ENCODE measurements at regions not wholly inside any gene's neighbourhood (a gene's known extent, or its start where the extent isn't known, plus 50 kb on each side); places are given as distances from the start of the nearest gene placed in this dataset.

DNA sequence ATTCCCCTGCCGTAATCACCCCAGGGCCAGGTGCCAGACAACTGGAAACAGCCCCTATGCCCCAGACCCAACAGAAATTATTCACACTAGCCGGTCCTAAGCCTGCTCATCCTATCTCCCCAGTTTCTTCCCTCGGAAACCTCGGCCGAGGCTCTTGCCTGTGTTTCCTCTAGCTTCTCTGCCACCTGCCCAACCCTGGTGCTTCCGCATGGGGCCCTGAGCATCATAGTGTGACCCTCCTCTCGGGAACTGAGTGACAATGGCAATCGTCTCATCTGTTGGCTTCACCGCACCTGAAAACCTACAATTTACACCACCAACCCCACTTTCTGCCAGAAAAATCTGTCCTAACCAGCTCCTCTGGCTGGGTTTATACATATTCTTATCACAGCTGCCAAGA, 257.3 kb downstream of the SOD2 start:
- TF ChIP-seq YY1 (IDR thresholded peaks at IDR 0.05; ENCODE audit: insufficient read depth, insufficient read length), result no peak
- Histone ChIP-seq H3K36me3 (ENCODE audit: insufficient read depth, insufficient read length, low read length) (no peaks in the 10 kb centered on the region), H3K9ac (ENCODE audit: insufficient read length, low read depth) (no peak overlapping the region), H3K27me3 (ENCODE audit: insufficient read depth, insufficient read length) (no peaks in the 10 kb centered on the region), H3K4me3 (ENCODE audit: insufficient read length, low read depth) (no peak overlapping the region), H3K9me3 (ENCODE audit: insufficient read depth, low read length) (peaks cover 17% of the 10 kb centered on the region), H3K4me1 (ENCODE audit: insufficient read depth, insufficient read length) (no peaks in the 10 kb centered on the region)
- DNase-seq (ENCODE audit: low read depth, low spot score), result no peak

DNA sequence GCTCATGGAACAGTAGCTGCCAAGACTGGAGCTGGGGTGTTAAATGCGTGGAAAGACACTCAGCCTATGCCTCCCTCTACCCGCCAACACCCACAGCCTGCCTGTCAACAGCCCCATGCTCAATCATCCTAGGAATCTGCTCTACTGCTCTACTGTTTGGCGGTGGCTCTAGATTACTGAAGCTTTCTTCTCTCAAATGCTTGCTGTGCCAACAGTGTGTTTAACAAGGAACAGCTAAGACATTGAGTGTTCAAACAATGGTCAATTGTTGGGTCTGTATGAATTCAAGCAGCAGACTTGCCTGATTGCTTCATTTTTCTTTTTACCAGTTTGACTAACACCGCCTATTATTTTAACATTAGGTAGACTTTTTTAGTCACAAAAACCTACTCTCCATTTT, 258.6 kb downstream of the SOD2 start:
- Histone ChIP-seq H3K36me3 (ENCODE audit: insufficient read depth, insufficient read length, low read length) (no peaks in the 10 kb centered on the region), H3K9ac (ENCODE audit: insufficient read length, low read depth) (no peak overlapping the region), H3K27me3 (ENCODE audit: insufficient read depth, insufficient read length) (no peaks in the 10 kb centered on the region), H3K9me3 (ENCODE audit: insufficient read depth, low read length) (peaks cover 17% of the 10 kb centered on the region), H3K4me1 (ENCODE audit: insufficient read depth, insufficient read length) (no peaks in the 10 kb centered on the region), H3K4me3 (ENCODE audit: insufficient read length, low read depth) (no peak overlapping the region)
- no peak for DNase-seq (ENCODE audit: low read depth, low spot score)
- TF ChIP-seq SUZ12 (IDR thresholded peaks at IDR 0.05; ENCODE audit: extremely low read depth, insufficient read depth, insufficient read length), result no peak
- TF ChIP-seq YY1 (IDR thresholded peaks at IDR 0.05; ENCODE audit: insufficient read depth, insufficient read length), result no peak
- no peak for TF ChIP-seq ZNF274 (IDR thresholded peaks at IDR 0.05; ENCODE audit: low read depth, low read length)

DNA sequence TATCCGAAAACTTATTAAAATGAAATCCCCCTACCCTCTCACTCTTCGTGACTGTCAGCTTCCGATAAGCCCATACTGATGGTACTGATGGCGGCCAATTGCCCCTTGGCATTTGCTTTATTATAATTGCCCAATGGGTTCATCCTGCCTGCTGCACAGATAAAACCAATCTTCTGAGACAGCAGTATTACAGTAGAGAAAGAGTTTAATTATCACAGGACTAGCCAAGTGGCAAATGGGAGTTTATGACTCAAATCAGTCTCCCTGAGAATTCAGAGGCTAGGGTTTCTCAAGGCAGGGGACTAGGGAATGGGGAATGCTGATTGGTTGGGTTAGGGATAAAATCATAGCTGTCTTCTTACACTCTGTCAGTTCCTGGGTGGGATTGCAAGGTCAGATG, 259.5 kb downstream of the SOD2 start:
- no peaks in the 10 kb centered on the region for H3K4me1 ChIP-seq (ENCODE audit: insufficient read depth, insufficient read length)
- no peak overlapping the region for H3K9ac ChIP-seq (ENCODE audit: insufficient read length, low read depth)
- H3K9me3 ChIP-seq (ENCODE audit: insufficient read depth, low read length), result peaks cover 17% of the 10 kb centered on the region
- TF ChIP-seq YY1 (IDR thresholded peaks at IDR 0.05; ENCODE audit: insufficient read depth, insufficient read length) (no peak), ZNF274 (IDR thresholded peaks at IDR 0.05; ENCODE audit: low read depth, low read length) (no peak), SUZ12 (IDR thresholded peaks at IDR 0.05; ENCODE audit: extremely low read depth, insufficient read depth, insufficient read length) (no peak)
- no peaks in the 10 kb centered on the region for H3K27me3 ChIP-seq (ENCODE audit: insufficient read depth, insufficient read length)
- no peaks in the 10 kb centered on the region for H3K36me3 ChIP-seq (ENCODE audit: insufficient read depth, insufficient read length, low read length)
- DNase-seq (ENCODE audit: low read depth, low spot score), result no peak
- H3K4me3 ChIP-seq (ENCODE audit: insufficient read length, low read depth), result no peak overlapping the region

DNA sequence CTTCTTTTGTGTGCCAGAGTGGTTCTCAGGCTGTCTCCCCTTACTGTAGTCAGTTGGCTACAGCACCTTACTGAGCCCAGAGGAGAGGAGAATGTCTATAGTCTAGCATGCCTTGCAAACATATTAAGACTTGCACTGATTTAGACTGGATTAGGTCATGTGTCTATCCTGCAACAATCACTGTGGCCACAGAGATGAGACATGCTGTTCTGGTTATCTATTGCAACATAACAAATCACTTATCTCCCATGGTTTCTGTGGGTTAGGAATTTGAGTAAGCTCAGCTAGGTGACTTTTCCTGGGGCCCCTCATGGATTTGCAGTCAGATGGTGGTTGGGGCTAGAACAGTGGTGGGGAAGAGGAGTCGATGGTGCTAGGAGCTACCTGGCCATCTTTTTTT, 261.3 kb downstream of the SOD2 start:
- H3K4me1 ChIP-seq (ENCODE audit: insufficient read depth, insufficient read length), result no peaks in the 10 kb centered on the region
- H3K4me3 ChIP-seq (ENCODE audit: insufficient read length, low read depth), result no peak overlapping the region
- H3K27me3 ChIP-seq (ENCODE audit: insufficient read depth, insufficient read length), result no peaks in the 10 kb centered on the region
- TF ChIP-seq SUZ12 (IDR thresholded peaks at IDR 0.05; ENCODE audit: extremely low read depth, insufficient read depth, insufficient read length), result no peak
- TF ChIP-seq YY1 (IDR thresholded peaks at IDR 0.05; ENCODE audit: insufficient read depth, insufficient read length), result no peak
- no peak for TF ChIP-seq ZNF274 (IDR thresholded peaks at IDR 0.05; ENCODE audit: low read depth, low read length)
- H3K36me3 ChIP-seq (ENCODE audit: insufficient read depth, insufficient read length, low read length), result no peaks in the 10 kb centered on the region
- no peak overlapping the region for H3K9ac ChIP-seq (ENCODE audit: insufficient read length, low read depth)
- DNase-seq (ENCODE audit: low read depth, low spot score), result no peak
- peaks cover 17% of the 10 kb centered on the region for H3K9me3 ChIP-seq (ENCODE audit: insufficient read depth, low read length)

DNA sequence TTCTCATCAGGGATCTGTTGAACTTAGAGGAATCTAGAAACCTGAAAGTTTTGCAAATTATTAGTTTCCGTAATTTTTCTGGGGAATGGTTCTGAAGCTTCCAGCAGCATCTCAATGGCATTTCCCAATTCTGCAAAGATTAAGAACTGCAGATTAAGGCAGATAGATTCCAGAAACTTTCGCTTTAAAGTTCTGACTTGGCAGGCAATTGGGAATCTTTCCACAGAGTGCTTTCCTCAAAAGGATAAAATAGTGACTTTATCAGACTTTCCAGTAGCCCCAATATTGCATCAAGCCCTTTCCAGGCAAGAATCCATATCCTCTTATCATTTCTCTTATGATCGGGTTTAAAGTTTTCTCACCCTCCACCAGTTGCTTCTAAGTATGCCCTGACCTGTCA, 261.1 kb downstream of the FNDC1 start:
- peaks cover 17% of the 10 kb centered on the region for H3K9me3 ChIP-seq (ENCODE audit: insufficient read depth, low read length)
- no peak for DNase-seq (ENCODE audit: low read depth, low spot score)
- H3K4me1 ChIP-seq (ENCODE audit: insufficient read depth, insufficient read length), result no peaks in the 10 kb centered on the region
- H3K27me3 ChIP-seq (ENCODE audit: insufficient read depth, insufficient read length), result no peaks in the 10 kb centered on the region
- no peak overlapping the region for H3K4me3 ChIP-seq (ENCODE audit: insufficient read length, low read depth)
- no peaks in the 10 kb centered on the region for H3K36me3 ChIP-seq (ENCODE audit: insufficient read depth, insufficient read length, low read length)
- TF ChIP-seq SUZ12 (IDR thresholded peaks at IDR 0.05; ENCODE audit: extremely low read depth, insufficient read depth, insufficient read length), result no peak
- no peak for TF ChIP-seq ZNF274 (IDR thresholded peaks at IDR 0.05; ENCODE audit: low read depth, low read length)
- no peak for TF ChIP-seq YY1 (IDR thresholded peaks at IDR 0.05; ENCODE audit: insufficient read depth, insufficient read length)
- no peak overlapping the region for H3K9ac ChIP-seq (ENCODE audit: insufficient read length, low read depth)

DNA sequence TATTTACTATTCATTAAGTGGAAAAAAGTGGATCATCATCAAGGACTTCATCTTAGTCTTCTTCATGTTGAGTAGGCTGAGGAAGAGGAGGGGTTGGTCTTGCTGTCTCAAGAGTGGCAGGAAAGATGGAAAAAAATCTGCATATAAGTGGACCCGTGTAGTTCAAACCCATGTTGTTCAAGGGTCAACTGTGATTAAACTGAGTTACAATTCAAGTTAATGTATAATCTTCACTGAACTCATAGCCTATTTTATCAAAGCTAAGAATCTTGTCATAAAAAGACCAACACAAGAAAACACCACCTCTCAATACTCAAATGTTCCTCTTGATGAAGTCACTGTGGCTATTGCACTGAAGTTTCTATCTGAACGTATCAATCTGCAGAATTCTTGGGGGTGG, 260.2 kb downstream of the FNDC1 start:
- Histone ChIP-seq H3K36me3 (ENCODE audit: insufficient read depth, insufficient read length, low read length) (no peaks in the 10 kb centered on the region), H3K9me3 (ENCODE audit: insufficient read depth, low read length) (peaks cover 17% of the 10 kb centered on the region), H3K4me3 (ENCODE audit: insufficient read length, low read depth) (no peak overlapping the region), H3K4me1 (ENCODE audit: insufficient read depth, insufficient read length) (no peaks in the 10 kb centered on the region), H3K9ac (ENCODE audit: insufficient read length, low read depth) (no peak overlapping the region), H3K27me3 (ENCODE audit: insufficient read depth, insufficient read length) (no peaks in the 10 kb centered on the region)
- TF ChIP-seq ZNF274 (IDR thresholded peaks at IDR 0.05; ENCODE audit: low read depth, low read length) (no peak), YY1 (IDR thresholded peaks at IDR 0.05; ENCODE audit: insufficient read depth, insufficient read length) (no peak), SUZ12 (IDR thresholded peaks at IDR 0.05; ENCODE audit: extremely low read depth, insufficient read depth, insufficient read length) (no peak)
- DNase-seq (ENCODE audit: low read depth, low spot score), result no peak

DNA sequence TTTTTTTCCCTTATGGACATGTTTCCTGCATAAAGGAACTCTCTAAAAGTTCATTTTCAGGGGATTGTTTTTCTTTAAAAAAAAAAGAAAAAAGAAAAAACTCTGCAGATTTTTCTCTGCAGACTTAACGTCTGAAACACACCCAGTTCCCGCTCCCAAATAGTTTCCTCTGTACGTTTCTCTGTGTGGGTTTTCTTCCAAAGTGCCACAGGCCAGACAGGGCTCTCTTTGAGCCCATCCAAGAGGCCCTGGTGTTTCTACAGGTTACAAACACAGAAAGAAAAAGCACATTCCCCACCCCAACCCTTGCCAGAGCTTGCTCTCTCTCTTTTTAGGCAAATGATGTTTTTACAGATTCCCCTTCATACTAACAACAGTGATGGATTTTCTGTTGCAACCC, 258.6 kb downstream of the FNDC1 start:
- H3K27me3 ChIP-seq (ENCODE audit: insufficient read depth, insufficient read length), result no peaks in the 10 kb centered on the region
- TF ChIP-seq SUZ12 (IDR thresholded peaks at IDR 0.05; ENCODE audit: extremely low read depth, insufficient read depth, insufficient read length) (no peak), YY1 (IDR thresholded peaks at IDR 0.05; ENCODE audit: insufficient read depth, insufficient read length) (no peak), ZNF274 (IDR thresholded peaks at IDR 0.05; ENCODE audit: low read depth, low read length) (no peak)
- no peaks in the 10 kb centered on the region for H3K4me1 ChIP-seq (ENCODE audit: insufficient read depth, insufficient read length)
- H3K9me3 ChIP-seq (ENCODE audit: insufficient read depth, low read length), result peaks cover 4% of the 10 kb centered on the region; the same call in 1 of the 2 replicates
- no peak overlapping the region for H3K9ac ChIP-seq (ENCODE audit: insufficient read length, low read depth)
- no peak for DNase-seq (ENCODE audit: low read depth, low spot score)
- no peak overlapping the region for H3K4me3 ChIP-seq (ENCODE audit: insufficient read length, low read depth)
- no peaks in the 10 kb centered on the region for H3K36me3 ChIP-seq (ENCODE audit: insufficient read depth, insufficient read length, low read length)

DNA sequence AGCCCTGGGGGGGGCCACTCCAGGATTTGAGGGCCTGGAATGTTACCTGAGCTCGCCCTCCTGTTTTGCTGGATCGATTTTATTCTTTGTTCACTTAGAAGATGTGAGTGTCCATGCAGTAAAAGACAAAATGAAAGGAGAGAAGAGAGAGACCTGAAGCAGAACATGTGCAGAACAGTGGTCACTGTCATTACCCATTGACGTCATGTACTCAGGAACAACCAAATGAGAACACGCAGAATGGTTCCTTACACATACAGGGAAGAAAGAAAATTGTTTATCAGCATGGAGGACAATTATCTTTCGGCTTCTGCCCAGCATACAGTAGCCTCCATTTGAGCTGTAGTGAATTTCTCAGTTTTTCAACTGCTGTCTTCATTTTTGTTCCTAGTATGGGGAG, 258.1 kb downstream of the FNDC1 start:
- Histone ChIP-seq H3K27me3 (ENCODE audit: insufficient read depth, insufficient read length) (no peaks in the 10 kb centered on the region), H3K9ac (ENCODE audit: insufficient read length, low read depth) (no peak overlapping the region), H3K9me3 (ENCODE audit: insufficient read depth, low read length) (no peaks in the 10 kb centered on the region), H3K4me1 (ENCODE audit: insufficient read depth, insufficient read length) (no peaks in the 10 kb centered on the region), H3K4me3 (ENCODE audit: insufficient read length, low read depth) (no peak overlapping the region), H3K36me3 (ENCODE audit: insufficient read depth, insufficient read length, low read length) (no peaks in the 10 kb centered on the region)
- DNase-seq (ENCODE audit: low read depth, low spot score), result no peak
- TF ChIP-seq SUZ12 (IDR thresholded peaks at IDR 0.05; ENCODE audit: extremely low read depth, insufficient read depth, insufficient read length) (no peak), ZNF274 (IDR thresholded peaks at IDR 0.05; ENCODE audit: low read depth, low read length) (no peak), YY1 (IDR thresholded peaks at IDR 0.05; ENCODE audit: insufficient read depth, insufficient read length) (no peak)

Measured in NT2/D1 (cell line).